ENCODE measurements at regions not wholly inside any gene's neighbourhood (a gene's known extent, or its start where the extent isn't known, plus 50 kb on each side); places are given as distances from the start of the nearest gene placed in this dataset.
A peak's percentile ranks its signal among the peaks of the same experiment; 100 is the strongest.

DNA sequence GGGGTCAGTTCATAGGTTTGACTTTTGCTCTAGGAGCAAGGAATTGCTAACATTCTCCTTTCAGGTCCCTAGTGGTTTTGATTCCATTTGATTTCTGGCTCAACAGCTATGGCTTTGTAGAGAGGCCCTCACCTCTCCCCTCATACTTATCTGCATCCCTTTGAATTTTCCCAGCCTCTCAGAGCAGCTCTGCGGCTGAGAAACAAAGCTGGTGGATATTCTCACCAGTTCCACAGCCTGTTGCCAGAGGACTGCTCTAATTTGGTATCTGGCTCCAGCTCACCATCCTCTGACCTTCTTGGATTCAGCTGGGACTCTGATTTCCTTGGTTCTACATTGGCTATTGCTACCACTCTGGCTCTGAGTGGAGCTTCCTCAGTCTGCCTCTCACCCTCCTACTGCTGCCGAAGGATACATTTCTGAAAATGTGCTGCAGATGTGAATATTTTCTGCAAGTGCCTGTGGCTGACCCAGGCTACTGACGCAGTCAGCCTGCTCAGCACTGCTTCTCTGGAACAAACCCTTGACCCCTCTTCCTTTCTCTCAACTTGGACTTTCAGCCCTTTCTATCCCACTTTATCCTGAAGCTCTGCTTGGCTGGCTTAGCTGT lies 110.9 kb upstream of the ENPEP start:
- BruUV-seq (replicated peaks): no TSS peak
- Histone ChIP-seq H3K9me3 (ENCODE audit: low read depth, low read length, poor library complexity, severe bottlenecking) (no peaks in the 10 kb centered on the region), H3K27ac (ENCODE audit: low read depth, low read length, poor library complexity, severe bottlenecking) (no peak overlapping the region), H3K4me1 (ENCODE audit: insufficient read depth, low read length, poor library complexity, severe bottlenecking) (no peaks in the 10 kb centered on the region), H3K36me3 (ENCODE audit: insufficient read depth, low read length, poor library complexity, severe bottlenecking) (no peaks in the 10 kb centered on the region), H3K27me3 (replicated peaks; ENCODE audit: insufficient read depth, low read depth, low read length, poor library complexity) (no peaks in the 10 kb centered on the region), H3K4me3 (ENCODE audit: low read depth, low read length, poor library complexity, severe bottlenecking) (no peak overlapping the region)
- DNase-seq (ENCODE audit: low spot score): no peak
- TF ChIP-seq EZH2 (IDR thresholded peaks at IDR 0.05; ENCODE audit: borderline replicate concordance, low read depth, low read length, poor library complexity, severe bottlenecking): no peak
- TF ChIP-seq, protein P1, sequence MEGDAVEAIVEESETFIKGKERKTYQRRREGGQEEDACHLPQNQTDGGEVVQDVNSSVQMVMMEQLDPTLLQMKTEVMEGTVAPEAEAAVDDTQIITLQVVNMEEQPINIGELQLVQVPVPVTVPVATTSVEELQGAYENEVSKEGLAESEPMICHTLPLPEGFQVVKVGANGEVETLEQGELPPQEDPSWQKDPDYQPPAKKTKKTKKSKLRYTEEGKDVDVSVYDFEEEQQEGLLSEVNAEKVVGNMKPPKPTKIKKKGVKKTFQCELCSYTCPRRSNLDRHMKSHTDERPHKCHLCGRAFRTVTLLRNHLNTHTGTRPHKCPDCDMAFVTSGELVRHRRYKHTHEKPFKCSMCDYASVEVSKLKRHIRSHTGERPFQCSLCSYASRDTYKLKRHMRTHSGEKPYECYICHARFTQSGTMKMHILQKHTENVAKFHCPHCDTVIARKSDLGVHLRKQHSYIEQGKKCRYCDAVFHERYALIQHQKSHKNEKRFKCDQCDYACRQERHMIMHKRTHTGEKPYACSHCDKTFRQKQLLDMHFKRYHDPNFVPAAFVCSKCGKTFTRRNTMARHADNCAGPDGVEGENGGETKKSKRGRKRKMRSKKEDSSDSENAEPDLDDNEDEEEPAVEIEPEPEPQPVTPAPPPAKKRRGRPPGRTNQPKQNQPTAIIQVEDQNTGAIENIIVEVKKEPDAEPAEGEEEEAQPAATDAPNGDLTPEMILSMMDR (conservative IDR thresholded peaks at IDR 0.05; ENCODE audit: low read depth, low read length): no peak
- intact Hi-C loops (cut with micrococcal nuclease; ENCODE audit: unreplicated experiment): no loop called here
- ChIA-PET POLR2A (ENCODE audit: low non-redundant PET) (no interaction called here), CTCF (no interaction called here)

DNA sequence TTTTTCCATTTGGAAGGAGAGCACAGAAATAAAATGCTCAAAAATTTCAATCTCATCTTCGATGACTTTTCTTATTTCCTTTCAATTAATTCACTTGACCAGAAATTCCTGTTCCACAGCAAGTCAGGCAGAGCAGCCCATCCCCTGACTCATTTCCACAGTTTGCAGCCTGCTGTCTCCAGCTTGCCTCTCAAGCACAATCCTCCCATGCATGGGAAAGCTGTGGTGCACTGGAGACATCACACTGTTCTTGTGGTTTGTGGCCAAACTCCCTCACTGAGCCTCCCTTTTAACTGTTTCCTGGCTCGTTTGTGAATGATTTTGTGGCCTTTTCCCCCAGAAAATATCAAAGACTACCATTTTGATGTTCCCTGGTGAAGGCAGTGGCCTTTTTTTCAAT lies 114.0 kb upstream of the ENPEP start:
- ChIA-PET CTCF (interaction anchor here (0.6 kb wide), 1 partner anchor 147 kb away, joined by 7 read pairs; no protein-coding TSS in a partner anchor), POLR2A (ENCODE audit: low non-redundant PET) (no interaction called here)
- H3K27me3 ChIP-seq (replicated peaks; ENCODE audit: insufficient read depth, low read depth, low read length, poor library complexity): no peaks in the 10 kb centered on the region
- no peaks in the 10 kb centered on the region for H3K9me3 ChIP-seq (ENCODE audit: low read depth, low read length, poor library complexity, severe bottlenecking)
- TF ChIP-seq, protein P1 (conservative IDR thresholded peaks at IDR 0.05; ENCODE audit: low read depth, low read length): no peak
- TF ChIP-seq EZH2 (IDR thresholded peaks at IDR 0.05; ENCODE audit: borderline replicate concordance, low read depth, low read length, poor library complexity, severe bottlenecking): no peak
- intact Hi-C loops (cut with micrococcal nuclease; ENCODE audit: unreplicated experiment): no loop called here
- no TSS peak for BruUV-seq (replicated peaks)
- no peaks in the 10 kb centered on the region for H3K36me3 ChIP-seq (ENCODE audit: insufficient read depth, low read length, poor library complexity, severe bottlenecking)
- H3K4me1 ChIP-seq (ENCODE audit: insufficient read depth, low read length, poor library complexity, severe bottlenecking): no peaks in the 10 kb centered on the region
- H3K27ac ChIP-seq (ENCODE audit: low read depth, low read length, poor library complexity, severe bottlenecking): no peak overlapping the region
- no peak overlapping the region for H3K4me3 ChIP-seq (ENCODE audit: low read depth, low read length, poor library complexity, severe bottlenecking)
- peak; percentile 61 for DNase-seq (ENCODE audit: low spot score)

DNA sequence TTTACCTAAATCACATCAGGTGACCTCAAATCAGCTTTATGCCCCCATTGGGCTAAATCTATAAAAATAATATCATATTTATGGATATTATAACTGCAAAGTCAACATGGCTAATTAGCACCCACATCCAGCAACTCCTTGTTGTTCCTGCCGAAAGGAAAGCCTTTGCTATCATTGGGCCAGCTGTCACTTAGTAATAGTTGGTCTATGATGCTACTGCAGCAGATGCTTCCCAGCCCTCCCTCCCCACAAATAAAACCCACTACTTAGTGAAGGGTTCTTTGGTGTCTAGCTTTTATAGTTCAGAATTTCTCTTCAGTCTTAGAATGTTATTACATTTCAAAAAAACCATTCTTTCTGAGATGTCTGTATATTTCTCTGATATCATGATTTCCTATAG lies 116.9 kb upstream of the ENPEP start:
- BruUV-seq (replicated peaks): no TSS peak
- DNase-seq (ENCODE audit: low spot score): no peak
- ChIA-PET POLR2A (ENCODE audit: low non-redundant PET) (no interaction called here), CTCF (no interaction called here)
- Histone ChIP-seq H3K4me3 (ENCODE audit: low read depth, low read length, poor library complexity, severe bottlenecking) (no peak overlapping the region), H3K9me3 (ENCODE audit: low read depth, low read length, poor library complexity, severe bottlenecking) (no peaks in the 10 kb centered on the region), H3K27me3 (replicated peaks; ENCODE audit: insufficient read depth, low read depth, low read length, poor library complexity) (no peaks in the 10 kb centered on the region), H3K36me3 (ENCODE audit: insufficient read depth, low read length, poor library complexity, severe bottlenecking) (no peaks in the 10 kb centered on the region), H3K27ac (ENCODE audit: low read depth, low read length, poor library complexity, severe bottlenecking) (no peak overlapping the region), H3K4me1 (ENCODE audit: insufficient read depth, low read length, poor library complexity, severe bottlenecking) (no peaks in the 10 kb centered on the region)
- no peak for TF ChIP-seq EZH2 (IDR thresholded peaks at IDR 0.05; ENCODE audit: borderline replicate concordance, low read depth, low read length, poor library complexity, severe bottlenecking)
- TF ChIP-seq, protein P1 (conservative IDR thresholded peaks at IDR 0.05; ENCODE audit: low read depth, low read length): no peak
- intact Hi-C loops (cut with micrococcal nuclease; ENCODE audit: unreplicated experiment): no loop called here

Data from A673 (cell line).